ENCODE measurements at regions not wholly inside any gene's neighbourhood (a gene's known extent, or its start where the extent isn't known, plus 50 kb on each side); places are given as distances from the start of the nearest gene placed in this dataset.

GRCh38 chrX:42276982-42277690 is 353.8 kb upstream of the CASK start:
- DNase-seq (no peak), ATAC-seq (ENCODE audit: poor library complexity) (no peak)
- no peak overlapping the region for H3K4me3 Mint-ChIP-seq
- Histone ChIP-seq H3K4me3 (ENCODE audit: low read length) (no peak overlapping the region), H3K4me1 (ENCODE audit: insufficient read depth, low read length) (no peaks in the 10 kb centered on the region), H3K36me3 (ENCODE audit: insufficient read depth, low read length) (no peaks in the 10 kb centered on the region), H3K9me3 (ENCODE audit: control insufficient read depth in 1 of 2, insufficient read depth in 1 of 2, low read length in 2 of 2) (no peaks in the 10 kb centered on the region), H3K27ac (ENCODE audit: low read depth in 1 of 2, low read length in 2 of 2) (no peak overlapping the region), H3K27me3 (ENCODE audit: control insufficient read depth in 1 of 2, insufficient read depth in 2 of 2, low read length in 2 of 2) (no peaks in the 10 kb centered on the region)
- H3K27ac Mint-ChIP-seq: no peak overlapping the region
- H3K27me3 Mint-ChIP-seq: no peaks in the 10 kb centered on the region
- no peaks in the 10 kb centered on the region for H3K9me3 Mint-ChIP-seq
- ChIA-PET POLR2A (no interaction called here), CTCF (no interaction called here)
- TF ChIP-seq CTCF (IDR thresholded peaks at IDR 0.05): no peak
- no peaks in the 10 kb centered on the region for H3K36me3 Mint-ChIP-seq (ENCODE audit: low read depth)
- no peaks in the 10 kb centered on the region for H3K4me1 Mint-ChIP-seq (ENCODE audit: low read depth)
- intact Hi-C loops (cut with DNase I, micrococcal nuclease): no loop called here

GRCh38 chrX:42274151-42274550 is 350.8 kb upstream of the CASK start:
- no peaks in the 10 kb centered on the region for H3K4me1 Mint-ChIP-seq (ENCODE audit: low read depth)
- H3K4me3 ChIP-seq (ENCODE audit: low read length): no peak overlapping the region
- no peaks in the 10 kb centered on the region for H3K36me3 ChIP-seq (ENCODE audit: insufficient read depth, low read length)
- no peak overlapping the region for H3K27ac Mint-ChIP-seq
- no peaks in the 10 kb centered on the region for H3K36me3 Mint-ChIP-seq (ENCODE audit: low read depth)
- ATAC-seq (ENCODE audit: poor library complexity) (no peak), DNase-seq (no peak)
- H3K27ac ChIP-seq (ENCODE audit: low read depth in 1 of 2, low read length in 2 of 2): no peak overlapping the region
- ChIA-PET CTCF (no interaction called here), POLR2A (no interaction called here)
- H3K4me1 ChIP-seq (ENCODE audit: insufficient read depth, low read length): no peaks in the 10 kb centered on the region
- no peaks in the 10 kb centered on the region for H3K9me3 Mint-ChIP-seq
- intact Hi-C loops (cut with DNase I, micrococcal nuclease): no loop called here
- H3K4me3 Mint-ChIP-seq: no peak overlapping the region
- no peak for TF ChIP-seq CTCF (IDR thresholded peaks at IDR 0.05)
- no peaks in the 10 kb centered on the region for H3K27me3 ChIP-seq (ENCODE audit: control insufficient read depth in 1 of 2, insufficient read depth in 2 of 2, low read length in 2 of 2)
- no peaks in the 10 kb centered on the region for H3K9me3 ChIP-seq (ENCODE audit: control insufficient read depth in 1 of 2, insufficient read depth in 1 of 2, low read length in 2 of 2)
- no peaks in the 10 kb centered on the region for H3K27me3 Mint-ChIP-seq

- CTCF ChIA-PET: no interaction called here
- ATAC-seq (ENCODE audit: poor library complexity): no peak
- no peak overlapping the region for H3K4me3 ChIP-seq (ENCODE audit: low read length)
- POLR2A ChIA-PET: no interaction called here
- H3K36me3 Mint-ChIP-seq (ENCODE audit: low read depth): no peaks in the 10 kb centered on the region
- no peaks in the 10 kb centered on the region for H3K9me3 ChIP-seq (ENCODE audit: control insufficient read depth in 1 of 2, insufficient read depth in 1 of 2, low read length in 2 of 2)
- no peaks in the 10 kb centered on the region for H3K9me3 Mint-ChIP-seq
- intact Hi-C loops (cut with DNase I, micrococcal nuclease): no loop called here
- TF ChIP-seq CTCF (IDR thresholded peaks at IDR 0.05): no peak
- no peak overlapping the region for H3K4me3 Mint-ChIP-seq
- H3K4me1 ChIP-seq (ENCODE audit: insufficient read depth, low read length): no peaks in the 10 kb centered on the region
- H3K4me1 Mint-ChIP-seq (ENCODE audit: low read depth): no peaks in the 10 kb centered on the region
- no peaks in the 10 kb centered on the region for H3K36me3 ChIP-seq (ENCODE audit: insufficient read depth, low read length)
- no peak overlapping the region for H3K27ac Mint-ChIP-seq
- no peak overlapping the region for H3K27ac ChIP-seq (ENCODE audit: low read depth in 1 of 2, low read length in 2 of 2)
- no peaks in the 10 kb centered on the region for H3K27me3 ChIP-seq (ENCODE audit: control insufficient read depth in 1 of 2, insufficient read depth in 2 of 2, low read length in 2 of 2)
- DNase-seq: no peak
- H3K27me3 Mint-ChIP-seq: no peaks in the 10 kb centered on the region
These were observed 350.0 kb upstream of the CASK start for GRCh38 chrX:42273387-42273786.

Data from CD4-positive, alpha-beta T cell (primary cell).